ENCODE measurements at regions not wholly inside any gene's neighbourhood (a gene's known extent, or its start where the extent isn't known, plus 50 kb on each side); places are given as distances from the start of the nearest gene placed in this dataset.

DNA sequence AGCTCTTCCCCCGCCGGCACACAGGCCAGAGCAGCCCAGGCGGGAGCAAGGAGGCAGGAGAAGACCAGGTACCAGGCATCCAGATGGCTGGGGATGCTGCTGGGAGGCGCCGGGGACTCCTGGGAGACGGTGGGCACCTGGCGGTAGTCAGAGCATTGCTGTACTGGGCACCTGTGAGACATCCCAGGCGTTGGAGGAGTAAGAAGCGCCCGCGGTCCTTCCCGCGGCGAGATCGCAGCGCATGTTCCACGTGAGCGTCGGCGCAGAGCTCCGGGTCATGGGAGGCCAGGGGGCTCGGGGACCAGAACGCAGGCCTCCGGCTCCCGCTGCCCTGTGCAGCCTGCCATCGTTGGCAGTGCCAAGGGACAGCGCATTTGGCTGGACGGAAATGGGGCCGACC, 293.7 kb upstream of the CDYL start:
- peaks cover 18% of the 10 kb centered on the region for H3K9me3 Mint-ChIP-seq
- H3K27ac Mint-ChIP-seq, result no peak overlapping the region
- DNase-seq (ENCODE audit: low spot score) (no peak), ATAC-seq (no peak)
- Histone ChIP-seq H3K4me1 (ENCODE audit: insufficient read depth) (peaks cover 22% of the 10 kb centered on the region), H3K27ac (ENCODE audit: low read depth) (no peak overlapping the region), H3K4me2 (no peak overlapping the region), H3K36me3 (ENCODE audit: insufficient read depth) (no peaks in the 10 kb centered on the region; the same call in 1 of the 2 replicates), H4K20me1 (replicated peaks; ENCODE audit: insufficient read depth) (no peaks in the 10 kb centered on the region), H3F3A (replicated peaks; ENCODE audit: low read depth) (no peaks in the 10 kb centered on the region), H3K4me3 (no peak overlapping the region), H3K27me3 (ENCODE audit: insufficient read depth) (no peaks in the 10 kb centered on the region), H3K9me2 (ENCODE audit: insufficient read depth) (peaks cover 18% of the 10 kb centered on the region), H2AFZ (peak overlapping the region; percentile 81; the same call in 1 of the 2 replicates), H3K79me2 (replicated peaks; ENCODE audit: insufficient read depth) (no peaks in the 10 kb centered on the region)
- peaks cover 28% of the 10 kb centered on the region for H3K4me1 Mint-ChIP-seq
- TF ChIP-seq, protein P1, sequence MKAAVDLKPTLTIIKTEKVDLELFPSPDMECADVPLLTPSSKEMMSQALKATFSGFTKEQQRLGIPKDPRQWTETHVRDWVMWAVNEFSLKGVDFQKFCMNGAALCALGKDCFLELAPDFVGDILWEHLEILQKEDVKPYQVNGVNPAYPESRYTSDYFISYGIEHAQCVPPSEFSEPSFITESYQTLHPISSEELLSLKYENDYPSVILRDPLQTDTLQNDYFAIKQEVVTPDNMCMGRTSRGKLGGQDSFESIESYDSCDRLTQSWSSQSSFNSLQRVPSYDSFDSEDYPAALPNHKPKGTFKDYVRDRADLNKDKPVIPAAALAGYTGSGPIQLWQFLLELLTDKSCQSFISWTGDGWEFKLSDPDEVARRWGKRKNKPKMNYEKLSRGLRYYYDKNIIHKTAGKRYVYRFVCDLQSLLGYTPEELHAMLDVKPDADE (IDR thresholded peaks at IDR 0.05), result no peak
- TF ChIP-seq EZH2phosphoT487 (IDR thresholded peaks at IDR 0.05; ENCODE audit: unreplicated experiment), result no peak
- TF ChIP-seq, protein P2, sequence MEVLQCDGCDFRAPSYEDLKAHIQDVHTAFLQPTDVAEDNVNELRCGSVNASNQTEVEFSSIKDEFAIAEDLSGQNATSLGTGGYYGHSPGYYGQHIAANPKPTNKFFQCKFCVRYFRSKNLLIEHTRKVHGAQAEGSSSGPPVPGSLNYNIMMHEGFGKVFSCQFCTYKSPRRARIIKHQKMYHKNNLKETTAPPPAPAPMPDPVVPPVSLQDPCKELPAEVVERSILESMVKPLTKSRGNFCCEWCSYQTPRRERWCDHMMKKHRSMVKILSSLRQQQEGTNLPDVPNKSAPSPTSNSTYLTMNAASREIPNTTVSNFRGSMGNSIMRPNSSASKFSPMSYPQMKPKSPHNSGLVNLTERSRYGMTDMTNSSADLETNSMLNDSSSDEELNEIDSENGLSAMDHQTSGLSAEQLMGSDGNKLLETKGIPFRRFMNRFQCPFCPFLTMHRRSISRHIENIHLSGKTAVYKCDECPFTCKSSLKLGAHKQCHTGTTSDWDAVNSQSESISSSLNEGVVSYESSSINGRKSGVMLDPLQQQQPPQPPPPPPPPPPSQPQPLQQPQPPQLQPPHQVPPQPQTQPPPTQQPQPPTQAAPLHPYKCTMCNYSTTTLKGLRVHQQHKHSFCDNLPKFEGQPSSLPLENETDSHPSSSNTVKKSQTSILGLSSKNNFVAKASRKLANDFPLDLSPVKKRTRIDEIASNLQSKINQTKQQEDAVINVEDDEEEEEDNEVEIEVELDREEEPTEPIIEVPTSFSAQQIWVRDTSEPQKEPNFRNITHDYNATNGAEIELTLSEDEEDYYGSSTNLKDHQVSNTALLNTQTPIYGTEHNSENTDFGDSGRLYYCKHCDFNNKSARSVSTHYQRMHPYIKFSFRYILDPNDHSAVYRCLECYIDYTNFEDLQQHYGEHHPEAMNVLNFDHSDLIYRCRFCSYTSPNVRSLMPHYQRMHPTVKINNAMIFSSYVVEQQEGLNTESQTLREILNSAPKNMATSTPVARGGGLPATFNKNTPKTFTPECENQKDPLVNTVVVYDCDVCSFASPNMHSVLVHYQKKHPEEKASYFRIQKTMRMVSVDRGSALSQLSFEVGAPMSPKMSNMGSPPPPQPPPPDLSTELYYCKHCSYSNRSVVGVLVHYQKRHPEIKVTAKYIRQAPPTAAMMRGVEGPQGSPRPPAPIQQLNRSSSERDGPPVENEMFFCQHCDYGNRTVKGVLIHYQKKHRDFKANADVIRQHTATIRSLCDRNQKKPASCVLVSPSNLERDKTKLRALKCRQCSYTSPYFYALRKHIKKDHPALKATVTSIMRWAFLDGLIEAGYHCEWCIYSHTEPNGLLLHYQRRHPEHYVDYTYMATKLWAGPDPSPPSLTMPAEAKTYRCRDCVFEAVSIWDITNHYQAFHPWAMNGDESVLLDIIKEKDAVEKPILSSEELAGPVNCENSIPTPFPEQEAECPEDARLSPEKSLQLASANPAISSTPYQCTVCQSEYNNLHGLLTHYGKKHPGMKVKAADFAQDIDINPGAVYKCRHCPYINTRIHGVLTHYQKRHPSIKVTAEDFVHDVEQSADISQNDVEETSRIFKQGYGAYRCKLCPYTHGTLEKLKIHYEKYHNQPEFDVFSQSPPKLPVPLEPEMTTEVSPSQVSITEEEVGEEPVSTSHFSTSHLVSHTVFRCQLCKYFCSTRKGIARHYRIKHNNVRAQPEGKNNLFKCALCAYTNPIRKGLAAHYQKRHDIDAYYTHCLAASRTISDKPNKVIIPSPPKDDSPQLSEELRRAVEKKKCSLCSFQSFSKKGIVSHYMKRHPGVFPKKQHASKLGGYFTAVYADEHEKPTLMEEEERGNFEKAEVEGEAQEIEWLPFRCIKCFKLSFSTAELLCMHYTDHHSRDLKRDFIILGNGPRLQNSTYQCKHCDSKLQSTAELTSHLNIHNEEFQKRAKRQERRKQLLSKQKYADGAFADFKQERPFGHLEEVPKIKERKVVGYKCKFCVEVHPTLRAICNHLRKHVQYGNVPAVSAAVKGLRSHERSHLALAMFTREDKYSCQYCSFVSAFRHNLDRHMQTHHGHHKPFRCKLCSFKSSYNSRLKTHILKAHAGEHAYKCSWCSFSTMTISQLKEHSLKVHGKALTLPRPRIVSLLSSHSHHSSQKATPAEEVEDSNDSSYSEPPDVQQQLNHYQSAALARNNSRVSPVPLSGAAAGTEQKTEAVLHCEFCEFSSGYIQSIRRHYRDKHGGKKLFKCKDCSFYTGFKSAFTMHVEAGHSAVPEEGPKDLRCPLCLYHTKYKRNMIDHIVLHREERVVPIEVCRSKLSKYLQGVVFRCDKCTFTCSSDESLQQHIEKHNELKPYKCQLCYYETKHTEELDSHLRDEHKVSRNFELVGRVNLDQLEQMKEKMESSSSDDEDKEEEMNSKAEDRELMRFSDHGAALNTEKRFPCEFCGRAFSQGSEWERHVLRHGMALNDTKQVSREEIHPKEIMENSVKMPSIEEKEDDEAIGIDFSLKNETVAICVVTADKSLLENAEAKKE (CRISPR knock-in tag; IDR thresholded peaks at IDR 0.05), result no peak
- TF ChIP-seq, protein P3, sequence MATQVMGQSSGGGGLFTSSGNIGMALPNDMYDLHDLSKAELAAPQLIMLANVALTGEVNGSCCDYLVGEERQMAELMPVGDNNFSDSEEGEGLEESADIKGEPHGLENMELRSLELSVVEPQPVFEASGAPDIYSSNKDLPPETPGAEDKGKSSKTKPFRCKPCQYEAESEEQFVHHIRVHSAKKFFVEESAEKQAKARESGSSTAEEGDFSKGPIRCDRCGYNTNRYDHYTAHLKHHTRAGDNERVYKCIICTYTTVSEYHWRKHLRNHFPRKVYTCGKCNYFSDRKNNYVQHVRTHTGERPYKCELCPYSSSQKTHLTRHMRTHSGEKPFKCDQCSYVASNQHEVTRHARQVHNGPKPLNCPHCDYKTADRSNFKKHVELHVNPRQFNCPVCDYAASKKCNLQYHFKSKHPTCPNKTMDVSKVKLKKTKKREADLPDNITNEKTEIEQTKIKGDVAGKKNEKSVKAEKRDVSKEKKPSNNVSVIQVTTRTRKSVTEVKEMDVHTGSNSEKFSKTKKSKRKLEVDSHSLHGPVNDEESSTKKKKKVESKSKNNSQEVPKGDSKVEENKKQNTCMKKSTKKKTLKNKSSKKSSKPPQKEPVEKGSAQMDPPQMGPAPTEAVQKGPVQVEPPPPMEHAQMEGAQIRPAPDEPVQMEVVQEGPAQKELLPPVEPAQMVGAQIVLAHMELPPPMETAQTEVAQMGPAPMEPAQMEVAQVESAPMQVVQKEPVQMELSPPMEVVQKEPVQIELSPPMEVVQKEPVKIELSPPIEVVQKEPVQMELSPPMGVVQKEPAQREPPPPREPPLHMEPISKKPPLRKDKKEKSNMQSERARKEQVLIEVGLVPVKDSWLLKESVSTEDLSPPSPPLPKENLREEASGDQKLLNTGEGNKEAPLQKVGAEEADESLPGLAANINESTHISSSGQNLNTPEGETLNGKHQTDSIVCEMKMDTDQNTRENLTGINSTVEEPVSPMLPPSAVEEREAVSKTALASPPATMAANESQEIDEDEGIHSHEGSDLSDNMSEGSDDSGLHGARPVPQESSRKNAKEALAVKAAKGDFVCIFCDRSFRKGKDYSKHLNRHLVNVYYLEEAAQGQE (IDR thresholded peaks at IDR 0.05; ENCODE audit: unreplicated experiment), result no peak
- TF ChIP-seq NANOG (IDR thresholded peaks at IDR 0.05; ENCODE audit: borderline replicate concordance), result no peak
- no peak for TF ChIP-seq CREB1 (CRISPR knock-in tag; IDR thresholded peaks at IDR 0.05; ENCODE audit: low read depth)
- no peak for TF ChIP-seq POLR2AphosphoS5 (IDR thresholded peaks at IDR 0.05; ENCODE audit: low read depth)
- no peak for TF ChIP-seq ZNF331 (CRISPR knock-in tag; IDR thresholded peaks at IDR 0.05; ENCODE audit: low read depth)
- TF ChIP-seq ZNF114 (CRISPR knock-in tag; IDR thresholded peaks at IDR 0.05), result no peak
- TF ChIP-seq, protein P4, sequence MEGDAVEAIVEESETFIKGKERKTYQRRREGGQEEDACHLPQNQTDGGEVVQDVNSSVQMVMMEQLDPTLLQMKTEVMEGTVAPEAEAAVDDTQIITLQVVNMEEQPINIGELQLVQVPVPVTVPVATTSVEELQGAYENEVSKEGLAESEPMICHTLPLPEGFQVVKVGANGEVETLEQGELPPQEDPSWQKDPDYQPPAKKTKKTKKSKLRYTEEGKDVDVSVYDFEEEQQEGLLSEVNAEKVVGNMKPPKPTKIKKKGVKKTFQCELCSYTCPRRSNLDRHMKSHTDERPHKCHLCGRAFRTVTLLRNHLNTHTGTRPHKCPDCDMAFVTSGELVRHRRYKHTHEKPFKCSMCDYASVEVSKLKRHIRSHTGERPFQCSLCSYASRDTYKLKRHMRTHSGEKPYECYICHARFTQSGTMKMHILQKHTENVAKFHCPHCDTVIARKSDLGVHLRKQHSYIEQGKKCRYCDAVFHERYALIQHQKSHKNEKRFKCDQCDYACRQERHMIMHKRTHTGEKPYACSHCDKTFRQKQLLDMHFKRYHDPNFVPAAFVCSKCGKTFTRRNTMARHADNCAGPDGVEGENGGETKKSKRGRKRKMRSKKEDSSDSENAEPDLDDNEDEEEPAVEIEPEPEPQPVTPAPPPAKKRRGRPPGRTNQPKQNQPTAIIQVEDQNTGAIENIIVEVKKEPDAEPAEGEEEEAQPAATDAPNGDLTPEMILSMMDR (conservative IDR thresholded peaks at IDR 0.05; ENCODE audit: low read depth in 2 of 2), result no peak
- TF ChIP-seq JUNB (IDR thresholded peaks at IDR 0.05; ENCODE audit: unreplicated experiment), result no peak
- TF ChIP-seq STAT1 (IDR thresholded peaks at IDR 0.05; ENCODE audit: unreplicated experiment), result no peak
- no peak for TF ChIP-seq EZH2 (IDR thresholded peaks at IDR 0.05; ENCODE audit: low read depth, unreplicated experiment)
- H3K27me3 Mint-ChIP-seq (ENCODE audit: insufficient read depth, low read depth, poor library complexity), result peaks cover 10% of the 10 kb centered on the region
- H3K4me3 Mint-ChIP-seq, result no peak overlapping the region
- peaks cover 18% of the 10 kb centered on the region for H3K36me3 Mint-ChIP-seq (ENCODE audit: low read depth)

Measured in GM23338 (cell line).